ENCODE measurements at regions not wholly inside any gene's neighbourhood (a gene's known extent, or its start where the extent isn't known, plus 50 kb on each side); places are given as distances from the start of the nearest gene placed in this dataset.

DNA sequence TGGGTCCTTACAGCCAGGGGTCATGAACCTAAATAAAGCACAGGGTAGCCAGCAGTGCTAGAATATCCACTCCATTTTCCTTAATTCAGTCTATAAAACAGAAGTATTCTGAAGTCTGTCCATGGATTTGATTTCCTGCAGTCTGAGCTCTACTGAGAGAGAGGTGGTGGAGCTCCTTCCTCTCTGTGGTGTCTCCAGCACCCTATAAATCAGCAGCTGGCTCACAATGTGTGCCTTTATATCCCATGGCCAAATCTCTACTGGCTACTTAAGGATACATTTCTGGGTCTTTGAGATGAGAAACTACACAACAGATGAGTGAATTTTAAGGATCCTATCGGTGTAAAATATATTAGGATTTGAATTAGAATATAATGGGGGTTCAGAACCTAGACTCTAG lies 339.9 kb upstream of the RBMS3 start:
- Histone ChIP-seq H3K4me3 (no peak overlapping the region), H3K36me3 (no peaks in the 10 kb centered on the region), H3K27me3 (no peaks in the 10 kb centered on the region), H3K4me1 (peaks cover 16 to 18% of the 10 kb centered on the region in 2 donors), H3K9me3 (no peaks in the 10 kb centered on the region), H3K27ac (peak overlapping the region; percentile 1 to 38 (median 26))
- in situ Hi-C loops (cut with MboI; ENCODE audit: low sequenced_read_pairs in 4 of 4), result no loop called here
- no peak for TF ChIP-seq POLR2A (IDR thresholded peaks at IDR 0.05)
- TF ChIP-seq, protein P1, sequence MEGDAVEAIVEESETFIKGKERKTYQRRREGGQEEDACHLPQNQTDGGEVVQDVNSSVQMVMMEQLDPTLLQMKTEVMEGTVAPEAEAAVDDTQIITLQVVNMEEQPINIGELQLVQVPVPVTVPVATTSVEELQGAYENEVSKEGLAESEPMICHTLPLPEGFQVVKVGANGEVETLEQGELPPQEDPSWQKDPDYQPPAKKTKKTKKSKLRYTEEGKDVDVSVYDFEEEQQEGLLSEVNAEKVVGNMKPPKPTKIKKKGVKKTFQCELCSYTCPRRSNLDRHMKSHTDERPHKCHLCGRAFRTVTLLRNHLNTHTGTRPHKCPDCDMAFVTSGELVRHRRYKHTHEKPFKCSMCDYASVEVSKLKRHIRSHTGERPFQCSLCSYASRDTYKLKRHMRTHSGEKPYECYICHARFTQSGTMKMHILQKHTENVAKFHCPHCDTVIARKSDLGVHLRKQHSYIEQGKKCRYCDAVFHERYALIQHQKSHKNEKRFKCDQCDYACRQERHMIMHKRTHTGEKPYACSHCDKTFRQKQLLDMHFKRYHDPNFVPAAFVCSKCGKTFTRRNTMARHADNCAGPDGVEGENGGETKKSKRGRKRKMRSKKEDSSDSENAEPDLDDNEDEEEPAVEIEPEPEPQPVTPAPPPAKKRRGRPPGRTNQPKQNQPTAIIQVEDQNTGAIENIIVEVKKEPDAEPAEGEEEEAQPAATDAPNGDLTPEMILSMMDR (IDR thresholded peaks at IDR 0.05 in 4 of 5, conservative IDR thresholded peaks at IDR 0.05 in 1 of 5), result no peak
- peak in 1 of 2 donors; percentile 23 for ATAC-seq
- intact Hi-C loops (cut with DNase I; ENCODE audit: low total_unique reads), result no loop called here
- DNase-seq, result no peak

DNA sequence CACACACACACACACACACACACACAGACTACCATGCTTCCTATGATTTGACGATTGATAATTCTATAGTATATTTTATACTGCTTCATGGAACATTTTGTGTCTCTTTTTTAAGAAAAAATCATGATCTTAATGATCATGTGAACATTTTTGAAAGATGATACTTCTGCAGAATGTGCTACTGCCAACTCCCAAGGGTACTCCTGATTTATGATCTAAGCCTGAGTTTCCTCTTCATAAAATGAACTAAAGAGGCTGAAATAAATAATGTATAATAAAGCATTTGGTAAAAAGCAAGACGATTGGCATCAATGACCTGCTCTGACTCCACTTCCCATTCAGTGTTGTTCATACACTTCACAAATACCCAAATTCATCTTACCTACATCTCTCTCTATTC lies 333.8 kb upstream of the RBMS3 start:
- intact Hi-C loops (cut with DNase I; ENCODE audit: low total_unique reads), result no loop called here
- no peak for TF ChIP-seq POLR2A (IDR thresholded peaks at IDR 0.05)
- TF ChIP-seq, protein P1 (IDR thresholded peaks at IDR 0.05 in 4 of 5, conservative IDR thresholded peaks at IDR 0.05 in 1 of 5), result no peak

DNA sequence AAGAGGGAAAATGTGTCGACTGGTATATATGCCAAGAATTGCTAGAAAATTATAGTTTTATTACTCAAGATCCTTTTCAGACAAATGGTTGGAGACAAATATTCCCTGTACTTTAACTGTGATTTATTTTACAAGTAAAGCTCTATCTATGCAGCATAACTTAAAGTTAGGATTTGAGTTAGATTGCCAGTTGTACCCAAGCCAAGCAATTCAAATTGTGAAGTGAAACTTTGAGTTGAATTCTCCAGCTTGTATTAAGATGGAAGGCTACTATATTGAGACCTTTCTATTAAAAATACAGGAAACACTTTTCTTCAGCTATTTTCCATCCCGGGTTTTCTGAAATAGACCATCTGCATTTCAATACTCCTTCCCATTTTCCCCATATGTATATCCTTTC lies 333.1 kb upstream of the RBMS3 start:
- H3K36me3 ChIP-seq, result no peaks in the 10 kb centered on the region
- ATAC-seq, result no peak
- no peaks in the 10 kb centered on the region for H3K9me3 ChIP-seq
- TF ChIP-seq, protein P1 (IDR thresholded peaks at IDR 0.05 in 4 of 5, conservative IDR thresholded peaks at IDR 0.05 in 1 of 5), result no peak
- TF ChIP-seq POLR2A (IDR thresholded peaks at IDR 0.05), result no peak
- H3K4me3 ChIP-seq, result no peak overlapping the region
- DNase-seq, result no peak
- no peaks in the 10 kb centered on the region for H3K27me3 ChIP-seq
- H3K27ac ChIP-seq, result no peak overlapping the region
- in situ Hi-C loops (cut with MboI; ENCODE audit: low sequenced_read_pairs in 4 of 4) (no loop called here), intact Hi-C loops (cut with DNase I; ENCODE audit: low total_unique reads) (no loop called here)
- no peaks in the 10 kb centered on the region for H3K4me1 ChIP-seq

More for the DNA sequence above, 333.8 kb upstream of the RBMS3 start:
- no peaks in the 10 kb centered on the region for H3K9me3 ChIP-seq
- H3K36me3 ChIP-seq, result no peaks in the 10 kb centered on the region
- ATAC-seq (no peak), DNase-seq (no peak)
- no peaks in the 10 kb centered on the region for H3K4me1 ChIP-seq
- no peak overlapping the region for H3K27ac ChIP-seq
- H3K4me3 ChIP-seq, result no peak overlapping the region
- no peaks in the 10 kb centered on the region for H3K27me3 ChIP-seq
- in situ Hi-C loops (cut with MboI; ENCODE audit: low sequenced_read_pairs in 4 of 4), result no loop called here

DNA sequence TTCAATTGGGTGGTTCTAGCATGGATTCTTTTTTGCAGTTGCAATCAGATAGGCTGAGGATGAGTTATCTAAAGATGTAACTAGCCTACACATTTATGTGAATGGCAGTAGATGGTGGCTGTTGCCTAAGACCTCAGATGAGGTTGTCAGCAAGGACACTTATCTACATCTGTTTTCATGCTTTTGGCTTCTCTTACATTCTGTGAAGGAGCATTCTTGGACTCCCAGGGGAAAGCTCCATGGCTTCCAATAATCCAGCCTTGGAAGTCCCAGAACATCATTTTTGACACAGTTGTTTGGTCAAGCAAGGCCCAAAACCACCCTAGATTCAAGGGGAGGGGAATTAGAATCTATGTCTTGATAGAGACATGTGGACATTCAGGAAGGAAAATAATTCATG lies 332.2 kb upstream of the RBMS3 start:
- no peaks in the 10 kb centered on the region for H3K9me3 ChIP-seq
- in situ Hi-C loops (cut with MboI; ENCODE audit: low sequenced_read_pairs in 4 of 4), result no loop called here
- no peaks in the 10 kb centered on the region for H3K36me3 ChIP-seq
- no peak for DNase-seq
- no peak for ATAC-seq
- no peaks in the 10 kb centered on the region for H3K4me1 ChIP-seq
- H3K27me3 ChIP-seq, result no peaks in the 10 kb centered on the region
- H3K4me3 ChIP-seq, result no peak overlapping the region
- no peak overlapping the region for H3K27ac ChIP-seq
- intact Hi-C loops (cut with DNase I; ENCODE audit: low total_unique reads), result no loop called here
- TF ChIP-seq, protein P1 (IDR thresholded peaks at IDR 0.05 in 4 of 5, conservative IDR thresholded peaks at IDR 0.05 in 1 of 5), result no peak
- no peak for TF ChIP-seq POLR2A (IDR thresholded peaks at IDR 0.05)

DNA sequence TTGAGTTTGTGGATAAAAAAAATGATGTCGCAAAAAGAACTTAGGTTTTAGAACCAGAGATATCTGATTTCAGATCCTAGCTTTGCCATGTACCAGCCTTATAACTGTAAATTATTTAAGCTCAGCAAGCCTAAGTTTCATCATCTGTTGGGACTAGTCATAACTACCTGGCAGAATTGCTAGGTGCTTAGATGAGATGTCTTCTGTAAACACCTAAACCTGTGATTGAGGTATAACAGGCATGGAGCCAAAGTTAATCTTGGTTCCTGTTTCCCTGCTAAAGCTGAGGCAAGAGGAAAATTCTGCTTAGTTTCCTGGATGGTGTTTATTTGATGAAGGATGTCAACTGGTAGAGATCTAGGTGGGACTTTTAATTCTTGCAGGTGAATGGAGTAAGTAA lies 331.3 kb upstream of the RBMS3 start:
- intact Hi-C loops (cut with DNase I; ENCODE audit: low total_unique reads), result no loop called here
- H3K9me3 ChIP-seq, result no peaks in the 10 kb centered on the region
- H3K27me3 ChIP-seq, result no peaks in the 10 kb centered on the region
- H3K4me3 ChIP-seq, result no peak overlapping the region
- DNase-seq, result no peak
- in situ Hi-C loops (cut with MboI; ENCODE audit: low sequenced_read_pairs in 4 of 4), result no loop called here
- H3K36me3 ChIP-seq, result no peaks in the 10 kb centered on the region
- ATAC-seq, result no peak
- no peak overlapping the region for H3K27ac ChIP-seq
- no peaks in the 10 kb centered on the region for H3K4me1 ChIP-seq
- TF ChIP-seq, protein P1 (IDR thresholded peaks at IDR 0.05 in 4 of 5, conservative IDR thresholded peaks at IDR 0.05 in 1 of 5), result no peak
- no peak for TF ChIP-seq POLR2A (IDR thresholded peaks at IDR 0.05)

All from gastrocnemius medialis (tissue), 4 donors.